Lung (tissue), 11 donors: ENCODE measurements at regions not wholly inside any gene's neighbourhood (a gene's known extent, or its start where the extent isn't known, plus 50 kb on each side); places are given as distances from the start of the nearest gene placed in this dataset.

Experiments used
- ATAC-seq: fragments of 200-7000 bp; cut with Tn5 transposase; one replicate; pipeline ENCODE4 v1.9.1; 2020; ENCODE audit warnings: moderate number of reproducible peaks; ENCODE audit not compliant: insufficient read depth, low FRiP score
- DNase-seq, 3 donors: peaks; one replicate each; pipeline ENCODE4 v3.0.0-alpha.2; 2013 to 2017
- H3K27ac ChIP-seq, 2 donors: one replicate each; pipeline ENCODE4 v1.5.1; 2013; ENCODE audit warnings: mild to moderate bottlenecking in 2 of 2, moderate library complexity in 2 of 2, control low read depth in 1 of 2, inconsistent platforms in 1 of 2, low read depth in 1 of 2, low read length in 1 of 2
- H3K27me3 ChIP-seq, 3 donors: one replicate each; pipeline ENCODE4 v1.5.1; 2013; ENCODE audit warnings: low read length in 2 of 3; ENCODE audit not compliant: control insufficient read depth in 3 of 3, insufficient read depth in 3 of 3
- H3K36me3 ChIP-seq, 4 donors: one replicate each; pipeline ENCODE4 v1.5.1; 2013; ENCODE audit warnings: low read length in 4 of 4, mild to moderate bottlenecking in 1 of 4, moderate library complexity in 1 of 4; ENCODE audit not compliant: control insufficient read depth in 4 of 4, insufficient read depth in 4 of 4
- H3K4me1 ChIP-seq, 5 donors: one replicate each; pipeline ENCODE4 v1.5.1; 2013; ENCODE audit warnings: low read length in 5 of 5, mild to moderate bottlenecking in 2 of 5, moderate library complexity in 1 of 5; ENCODE audit not compliant: control insufficient read depth in 5 of 5, insufficient read depth in 5 of 5
- H3K4me3 ChIP-seq: one replicate; pipeline ENCODE4 v1.5.1; 2013; ENCODE audit warnings: mild to moderate bottlenecking, control low read depth, moderate library complexity
- H3K9ac ChIP-seq, 2 donors: one replicate each; pipeline ENCODE4 v1.5.1; 2013; ENCODE audit warnings: low read length in 2 of 2, control low read depth in 1 of 2; ENCODE audit not compliant: insufficient read depth in 1 of 2
- H3K9me3 ChIP-seq, 4 donors: one replicate each; pipeline ENCODE4 v1.5.1; 2013; ENCODE audit warnings: low read length in 3 of 4, mild to moderate bottlenecking in 1 of 4, moderate library complexity in 1 of 4; ENCODE audit not compliant: control insufficient read depth in 4 of 4, insufficient read depth in 3 of 4
- WGBS, 2 donors: extraction: QIAGEN DNeasy Blood & Tissue Kit; methylation state at CpG; one replicate each; pipeline ENCODE4 v1.1.7; 2013; 5-methylcytosine and 5-hydroxymethylcytosine counted together
- TF ChIP-seq, protein P1 (sequence below): IDR thresholded peaks from 2 replicates; pipeline ENCODE4 v1.5.1; 2012; ENCODE audit warnings: mild to moderate bottlenecking; ENCODE audit errors: control extremely low read depth, extremely low read depth
- donor health status: control.
- donor health status: control.
- donor health status: Bipolar disorder and iron deficiency.
- donor health status: healthy.
- donor health status: DM: yes; HTN: yes; CAD: no.

DNA sequence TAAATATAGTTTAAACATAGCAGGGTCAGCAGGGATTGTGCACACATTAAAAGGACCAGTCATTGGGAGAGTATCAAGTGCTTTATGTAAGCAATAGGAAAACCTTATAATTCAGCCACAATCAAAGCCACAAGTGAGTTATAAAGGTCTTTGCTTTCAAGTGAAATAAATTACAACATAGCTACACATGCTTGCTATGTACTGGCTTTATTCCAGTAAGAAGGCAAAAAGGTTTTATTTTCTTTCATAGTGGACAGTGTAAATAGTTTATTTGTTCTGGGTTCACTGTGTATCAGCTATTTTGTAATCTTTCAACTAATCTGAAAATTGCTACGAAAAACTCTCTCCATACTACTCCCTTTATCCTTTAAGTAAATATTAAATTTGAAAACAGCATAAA, 691.4 kb downstream of the PCDH7 start:
- no peak overlapping the region for H3K4me3 ChIP-seq
- DNase-seq (peak in 2 of 3 donors; percentile 9 to 11), ATAC-seq (no peak)
- no peaks in the 10 kb centered on the region for H3K27me3 ChIP-seq
- no peak overlapping the region for H3K9ac ChIP-seq
- H3K4me1 ChIP-seq, result no peaks in the 10 kb centered on the region
- H3K36me3 ChIP-seq, result no peaks in the 10 kb centered on the region
- no peak overlapping the region for H3K27ac ChIP-seq
- H3K9me3 ChIP-seq, result no peaks in the 10 kb centered on the region
- WGBS, 2 donors, result 68 to 82% methylated on average over 1 of the region's 1 CpG
- TF ChIP-seq, protein P1, sequence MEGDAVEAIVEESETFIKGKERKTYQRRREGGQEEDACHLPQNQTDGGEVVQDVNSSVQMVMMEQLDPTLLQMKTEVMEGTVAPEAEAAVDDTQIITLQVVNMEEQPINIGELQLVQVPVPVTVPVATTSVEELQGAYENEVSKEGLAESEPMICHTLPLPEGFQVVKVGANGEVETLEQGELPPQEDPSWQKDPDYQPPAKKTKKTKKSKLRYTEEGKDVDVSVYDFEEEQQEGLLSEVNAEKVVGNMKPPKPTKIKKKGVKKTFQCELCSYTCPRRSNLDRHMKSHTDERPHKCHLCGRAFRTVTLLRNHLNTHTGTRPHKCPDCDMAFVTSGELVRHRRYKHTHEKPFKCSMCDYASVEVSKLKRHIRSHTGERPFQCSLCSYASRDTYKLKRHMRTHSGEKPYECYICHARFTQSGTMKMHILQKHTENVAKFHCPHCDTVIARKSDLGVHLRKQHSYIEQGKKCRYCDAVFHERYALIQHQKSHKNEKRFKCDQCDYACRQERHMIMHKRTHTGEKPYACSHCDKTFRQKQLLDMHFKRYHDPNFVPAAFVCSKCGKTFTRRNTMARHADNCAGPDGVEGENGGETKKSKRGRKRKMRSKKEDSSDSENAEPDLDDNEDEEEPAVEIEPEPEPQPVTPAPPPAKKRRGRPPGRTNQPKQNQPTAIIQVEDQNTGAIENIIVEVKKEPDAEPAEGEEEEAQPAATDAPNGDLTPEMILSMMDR, result no peak

DNA sequence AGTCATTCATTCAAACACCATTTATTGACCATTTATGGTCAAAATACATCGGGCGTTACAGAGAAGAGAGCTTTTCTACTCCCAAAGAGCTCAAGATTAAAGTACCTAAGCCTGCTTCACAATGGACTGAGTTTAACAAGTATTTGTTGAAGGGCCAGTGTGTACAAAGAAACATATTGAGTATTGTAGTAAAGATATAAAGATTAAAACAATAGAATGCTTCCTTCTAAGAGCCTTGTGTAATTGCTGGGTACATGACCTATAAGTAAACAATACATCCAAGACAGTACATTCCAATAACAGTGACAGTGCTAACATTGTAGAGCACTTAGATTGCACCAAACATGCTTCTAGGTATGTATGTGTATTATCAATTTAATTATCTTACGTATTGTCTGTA, 695.5 kb downstream of the PCDH7 start:
- Histone ChIP-seq H3K9ac (no peak overlapping the region), H3K27ac (no peak overlapping the region), H3K4me1 (no peaks in the 10 kb centered on the region), H3K4me3 (no peak overlapping the region), H3K9me3 (no peaks in the 10 kb centered on the region), H3K36me3 (no peaks in the 10 kb centered on the region), H3K27me3 (no peaks in the 10 kb centered on the region)
- WGBS, 2 donors, result 91% methylated on average over 3 of the region's 3 CpGs
- TF ChIP-seq, protein P1, result no peak
- DNase-seq, result no peak
- no peak for ATAC-seq

DNA sequence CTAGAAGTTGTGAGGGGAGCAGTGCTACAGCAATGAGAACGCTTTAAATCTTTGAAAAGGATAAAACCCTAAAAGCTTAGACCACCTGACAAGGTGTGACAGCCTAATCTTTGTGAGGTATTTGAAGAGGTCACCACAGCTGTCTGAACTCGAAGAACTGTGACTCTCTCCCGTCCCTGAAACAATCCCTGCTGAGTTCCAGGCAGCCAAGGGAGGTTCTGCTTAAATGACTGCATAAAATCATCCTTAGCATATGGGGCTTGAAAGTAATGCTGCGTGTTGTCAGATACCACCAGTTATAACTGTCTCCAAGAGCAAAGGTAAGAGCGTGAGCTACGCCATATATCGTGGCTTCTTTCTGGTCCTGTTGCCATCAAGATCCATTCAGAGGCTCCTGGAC, 696.3 kb downstream of the PCDH7 start:
- TF ChIP-seq, protein P1, result no peak
- 75 to 82% methylated on average over 7 of the region's 7 CpGs for WGBS, 2 donors
- no peak for DNase-seq
- H3K4me3 ChIP-seq, result no peak overlapping the region
- no peak for ATAC-seq
- H3K9ac ChIP-seq, result no peak overlapping the region
- no peaks in the 10 kb centered on the region for H3K36me3 ChIP-seq
- H3K4me1 ChIP-seq, result no peaks in the 10 kb centered on the region
- H3K27me3 ChIP-seq, result no peaks in the 10 kb centered on the region
- H3K27ac ChIP-seq, result no peak overlapping the region
- no peaks in the 10 kb centered on the region for H3K9me3 ChIP-seq

DNA sequence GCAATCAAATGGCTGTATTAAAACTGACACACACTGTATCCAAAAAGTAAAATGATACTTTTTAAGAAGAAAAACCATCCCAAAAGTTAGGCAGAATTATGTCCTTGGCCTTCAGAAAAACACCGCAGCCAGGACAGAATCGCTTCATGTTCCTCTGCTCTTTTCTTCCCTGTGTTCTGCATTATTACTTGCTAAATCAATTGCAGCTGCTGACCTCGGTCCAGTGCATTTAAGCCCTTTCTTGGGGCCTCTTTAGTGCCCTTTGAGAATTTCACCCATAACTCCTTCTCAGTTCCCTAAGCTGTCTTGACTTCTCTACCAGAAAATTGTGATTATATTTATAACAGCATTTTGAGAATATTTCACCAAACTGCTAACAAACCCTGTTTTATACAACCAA, 696.9 kb downstream of the PCDH7 start:
- H3K27me3 ChIP-seq, result no peaks in the 10 kb centered on the region
- H3K9ac ChIP-seq, result no peak overlapping the region
- no peak for ATAC-seq
- no peak overlapping the region for H3K4me3 ChIP-seq
- TF ChIP-seq, protein P1, result no peak
- no peak for DNase-seq
- no peaks in the 10 kb centered on the region for H3K4me1 ChIP-seq
- no peaks in the 10 kb centered on the region for H3K36me3 ChIP-seq
- H3K27ac ChIP-seq, result no peak overlapping the region
- no peaks in the 10 kb centered on the region for H3K9me3 ChIP-seq
- WGBS, 2 donors, result 81 to 87% methylated on average over 3 of the region's 3 CpGs
